Kidney epithelial cell (primary cell): ENCODE measurements at regions not wholly inside any gene's neighbourhood (a gene's known extent, or its start where the extent isn't known, plus 50 kb on each side); places are given as distances from the start of the nearest gene placed in this dataset.

ENCODE experiments used
- DNase-seq: peaks from one replicate; pipeline ENCODE4 v3.0.0-alpha.2; 2010; ENCODE audit warnings: low read depth
- H3K27me3 ChIP-seq: 2 replicates; pipeline ENCODE4 v1.6.0; 2011; ENCODE audit warnings: low read length; ENCODE audit not compliant: control insufficient read depth, insufficient read depth
- H3K36me3 ChIP-seq: 2 replicates; pipeline ENCODE4 v1.5.1; 2011; ENCODE audit warnings: low read length; ENCODE audit not compliant: control insufficient read depth, insufficient read depth
- H3K4me3 ChIP-seq: 2 replicates; pipeline ENCODE4 v1.5.1; 2011; ENCODE audit warnings: low read depth, mild to moderate bottlenecking, control low read depth, low read length
- CTCF ChIP-seq: IDR thresholded peaks from 2 replicates; pipeline ENCODE4 v1.5.1; 2011; ENCODE audit warnings: mild to moderate bottlenecking, moderate library complexity, low read length, control low read depth, inconsistent platforms; ENCODE audit not compliant: insufficient read depth, poor library complexity, severe bottlenecking

GRCh38 chrX:7266288-7266687 lies 118.3 kb upstream of the PUDP start:
- Histone ChIP-seq H3K4me3 (no peak overlapping the region), H3K27me3 (no peaks in the 10 kb centered on the region), H3K36me3 (no peaks in the 10 kb centered on the region)
- no peak for TF ChIP-seq CTCF
- no peak for DNase-seq

GRCh38 chrX:7264399-7264798 lies 116.4 kb upstream of the PUDP start:
- Histone ChIP-seq H3K27me3 (no peaks in the 10 kb centered on the region), H3K4me3 (no peak overlapping the region), H3K36me3 (no peaks in the 10 kb centered on the region)
- DNase-seq, result no peak
- no peak for TF ChIP-seq CTCF

GRCh38 chrX:7263961-7264360 lies 116.0 kb upstream of the PUDP start:
- peak; percentile 23 for DNase-seq
- Histone ChIP-seq H3K27me3 (no peaks in the 10 kb centered on the region), H3K4me3 (no peak overlapping the region), H3K36me3 (no peaks in the 10 kb centered on the region)
- TF ChIP-seq CTCF, result no peak

- DNase-seq, result no peak
- no peak overlapping the region for H3K4me3 ChIP-seq
- TF ChIP-seq CTCF, result no peak
- no peaks in the 10 kb centered on the region for H3K27me3 ChIP-seq
- H3K36me3 ChIP-seq, result no peaks in the 10 kb centered on the region
Measured at GRCh38 chrX:7263330-7263729, 115.4 kb upstream of the PUDP start.

- Histone ChIP-seq H3K27me3 (no peaks in the 10 kb centered on the region), H3K4me3 (no peak overlapping the region), H3K36me3 (no peaks in the 10 kb centered on the region)
- DNase-seq, result no peak
- no peak for TF ChIP-seq CTCF
Measured at GRCh38 chrX:7262551-7262950, 114.6 kb upstream of the PUDP start.

GRCh38 chrX:7261672-7262332 lies 113.8 kb upstream of the PUDP start:
- no peak for DNase-seq
- Histone ChIP-seq H3K27me3 (no peaks in the 10 kb centered on the region), H3K36me3 (no peaks in the 10 kb centered on the region), H3K4me3 (no peak overlapping the region)
- no peak for TF ChIP-seq CTCF
